ENCODE measurements at regions not wholly inside any gene's neighbourhood (a gene's known extent, or its start where the extent isn't known, plus 50 kb on each side); places are given as distances from the start of the nearest gene placed in this dataset.

- TF ChIP-seq FOXP4 (CRISPR knock-in tag; IDR thresholded peaks at IDR 0.05) (no peak), POLR2AphosphoS5 (IDR thresholded peaks at IDR 0.05; ENCODE audit: low read depth, low read length) (no peak), CHD4 (IDR thresholded peaks at IDR 0.05; ENCODE audit: borderline replicate concordance, low read length) (no peak), CTCF (CRISPR knock-in tag; IDR thresholded peaks at IDR 0.05) (no peak), FOXK2 (IDR thresholded peaks at IDR 0.05) (no peak), HMGA1 (CRISPR knock-in tag; conservative IDR thresholded peaks at IDR 0.05) (no peak), PCBP2 (optimal IDR thresholded peaks at IDR 0.05; ENCODE audit: low read depth, low read length, poor library complexity, severe bottlenecking) (no peak), YY1 (IDR thresholded peaks at IDR 0.05; ENCODE audit: insufficient read depth, insufficient replicate concordance, low read depth, low read length) (no peak), NFIC (IDR thresholded peaks at IDR 0.05; ENCODE audit: low read length) (no peak), POLR2A (IDR thresholded peaks at IDR 0.05; ENCODE audit: insufficient read depth in 1 of 2, low read depth in 2 of 2, low read length in 2 of 2) (no peak), PRPF4 (IDR thresholded peaks at IDR 0.05; ENCODE audit: low read depth, low read length, poor library complexity, severe bottlenecking) (no peak), HNRNPLL (IDR thresholded peaks at IDR 0.05; ENCODE audit: low read depth, low read length, poor library complexity, severe bottlenecking) (no peak)
Measured at GRCh38 chr17:79517827-79518584, 92.8 kb downstream of the RBFOX3 start.

Data from HepG2 (cell line).